ENCODE measurements at regions not wholly inside any gene's neighbourhood (a gene's known extent, or its start where the extent isn't known, plus 50 kb on each side); places are given as distances from the start of the nearest gene placed in this dataset.

DNA sequence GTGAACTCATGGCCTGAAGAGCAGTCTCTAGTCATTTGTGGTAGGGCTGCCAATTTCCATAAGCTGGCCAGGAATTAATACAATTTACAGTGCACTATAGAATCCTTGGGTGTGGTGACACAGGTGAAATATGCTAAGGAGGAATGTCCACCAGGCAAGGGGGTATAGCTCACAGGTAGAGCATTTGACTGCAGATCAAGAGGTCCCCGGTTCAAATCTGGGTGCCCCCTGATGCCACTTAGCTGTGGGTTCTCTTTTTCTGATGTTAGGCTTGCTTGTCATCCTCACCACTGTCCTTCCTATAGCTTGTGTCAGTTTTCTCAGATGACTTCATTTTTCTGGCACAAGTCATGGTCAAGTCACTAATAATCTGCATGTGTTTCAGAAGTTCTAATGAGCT, 108.7 kb downstream of the ZNF467 start:
- no peak for TF ChIP-seq POLR2A (IDR thresholded peaks at IDR 0.05; ENCODE audit: low read depth)
- TF ChIP-seq CTCF (IDR thresholded peaks at IDR 0.05) = no peak
- no peak for TF ChIP-seq POLR2AphosphoS5 (IDR thresholded peaks at IDR 0.05)
